HG02852 (cell line): ENCODE measurements at regions not wholly inside any gene's neighbourhood (a gene's known extent, or its start where the extent isn't known, plus 50 kb on each side); places are given as distances from the start of the nearest gene placed in this dataset.
A peak's percentile ranks its signal among the peaks of the same experiment; 100 is the strongest.

Experiments used
- ATAC-seq: cut with Tn5 transposase; IDR thresholded peaks from one replicate; pipeline ENCODE4 v1.9.1; 2021; ENCODE audit warnings: mild to moderate bottlenecking, moderate library complexity; ENCODE audit not compliant: unreplicated experiment

- ATAC-seq = no peak
Measured at GRCh38 chr11:19377881-19378280, 137.1 kb upstream of the E2F8 start.

GRCh38 chr11:19375440-19375839 is 134.7 kb upstream of the E2F8 start:
- no peak for ATAC-seq

GRCh38 chr11:19374151-19374569 is 133.4 kb upstream of the E2F8 start:
- ATAC-seq = no peak

- ATAC-seq = no peak
Measured at GRCh38 chr11:19372381-19372780, 131.6 kb upstream of the E2F8 start.

- ATAC-seq = no peak
Measured at GRCh38 chr11:19370100-19370861, 129.5 kb upstream of the E2F8 start.

GRCh38 chr11:19368726-19369375 is 128.1 kb upstream of the E2F8 start:
- no peak for ATAC-seq

- ATAC-seq = no peak
Measured at GRCh38 chr11:19366992-19367709, 126.4 kb upstream of the E2F8 start.

GRCh38 chr11:19365743-19366410 is 125.1 kb upstream of the E2F8 start:
- ATAC-seq = peak; percentile 38

GRCh38 chr11:19359221-19360000 is 118.7 kb upstream of the E2F8 start:
- no peak for ATAC-seq

- ATAC-seq = no peak
Measured at GRCh38 chr11:19357943-19358342, 117.2 kb upstream of the E2F8 start.

- ATAC-seq = no peak
Measured at GRCh38 chr11:19355601-19356000, 114.9 kb upstream of the E2F8 start.

GRCh38 chr11:19353287-19353850 is 112.6 kb upstream of the E2F8 start:
- no peak for ATAC-seq

- ATAC-seq = no peak
Measured at GRCh38 chr11:19352771-19353160, 112.0 kb upstream of the E2F8 start.

- no peak for ATAC-seq
Measured at GRCh38 chr11:19352072-19352770, 111.5 kb upstream of the E2F8 start.

- no peak for ATAC-seq
Measured at GRCh38 chr11:19351426-19351825, 110.7 kb upstream of the E2F8 start.

- no peak for ATAC-seq
Measured at GRCh38 chr11:19350160-19350559, 109.4 kb upstream of the E2F8 start.

GRCh38 chr11:19349340-19350025 is 108.7 kb upstream of the E2F8 start:
- no peak for ATAC-seq

- no peak for ATAC-seq
Measured at GRCh38 chr11:19347911-19348310, 107.2 kb upstream of the E2F8 start.
